Lower leg skin (tissue), 3 donors: ENCODE measurements at regions not wholly inside any gene's neighbourhood (a gene's known extent, or its start where the extent isn't known, plus 50 kb on each side); places are given as distances from the start of the nearest gene placed in this dataset.

Experiments
- POLR2A ChIP-seq, 2 donors: fragments of 450-650 bp; IDR thresholded peaks; one replicate each; pipeline ENCODE4 v1.6.1; 2016 to 2017; ENCODE audit warnings: antibody characterized with exemption in 2 of 2, mild to moderate bottlenecking in 1 of 2, moderate library complexity in 1 of 2
- TF ChIP-seq, protein P1 (sequence below), 3 donors: fragments of 450-650 bp; IDR thresholded peaks; one replicate each; pipeline ENCODE4 v1.5.1; 2016; ENCODE audit warnings: antibody characterized with exemption in 3 of 3, mild to moderate bottlenecking in 3 of 3, moderate library complexity in 2 of 3

DNA sequence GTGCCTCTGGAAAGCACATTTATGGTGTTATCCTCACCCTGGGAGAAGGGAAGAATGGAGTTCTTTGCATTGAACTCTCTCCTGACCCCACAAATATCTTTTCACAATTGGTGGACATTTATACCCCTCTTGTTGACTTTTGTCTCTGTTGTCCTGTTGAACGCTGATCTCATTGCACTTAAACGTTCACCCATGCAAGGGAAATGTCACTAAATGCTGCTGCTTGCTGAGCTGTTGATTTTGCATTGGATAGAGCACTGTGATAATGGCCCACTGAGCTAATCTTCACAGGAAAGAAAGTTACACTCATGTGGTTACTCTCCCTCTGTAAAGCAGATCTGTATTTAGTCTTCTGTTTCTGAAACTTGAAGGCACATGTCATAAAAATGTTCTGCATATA is 133.4 kb downstream of the FZD1 start:
- TF ChIP-seq, protein P1, sequence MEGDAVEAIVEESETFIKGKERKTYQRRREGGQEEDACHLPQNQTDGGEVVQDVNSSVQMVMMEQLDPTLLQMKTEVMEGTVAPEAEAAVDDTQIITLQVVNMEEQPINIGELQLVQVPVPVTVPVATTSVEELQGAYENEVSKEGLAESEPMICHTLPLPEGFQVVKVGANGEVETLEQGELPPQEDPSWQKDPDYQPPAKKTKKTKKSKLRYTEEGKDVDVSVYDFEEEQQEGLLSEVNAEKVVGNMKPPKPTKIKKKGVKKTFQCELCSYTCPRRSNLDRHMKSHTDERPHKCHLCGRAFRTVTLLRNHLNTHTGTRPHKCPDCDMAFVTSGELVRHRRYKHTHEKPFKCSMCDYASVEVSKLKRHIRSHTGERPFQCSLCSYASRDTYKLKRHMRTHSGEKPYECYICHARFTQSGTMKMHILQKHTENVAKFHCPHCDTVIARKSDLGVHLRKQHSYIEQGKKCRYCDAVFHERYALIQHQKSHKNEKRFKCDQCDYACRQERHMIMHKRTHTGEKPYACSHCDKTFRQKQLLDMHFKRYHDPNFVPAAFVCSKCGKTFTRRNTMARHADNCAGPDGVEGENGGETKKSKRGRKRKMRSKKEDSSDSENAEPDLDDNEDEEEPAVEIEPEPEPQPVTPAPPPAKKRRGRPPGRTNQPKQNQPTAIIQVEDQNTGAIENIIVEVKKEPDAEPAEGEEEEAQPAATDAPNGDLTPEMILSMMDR (IDR thresholded peaks at IDR 0.05) = no peak
- TF ChIP-seq POLR2A (IDR thresholded peaks at IDR 0.05) = no peak
